Jurkat, Clone E6-1 (cell line): ENCODE measurements at regions not wholly inside any gene's neighbourhood (a gene's known extent, or its start where the extent isn't known, plus 50 kb on each side); places are given as distances from the start of the nearest gene placed in this dataset.
"Not testable (repeated sequence)": the region's sequence is repeated elsewhere in the genome, so short reads cannot be mapped to it uniquely, and the experiment has no call there.

Source experiments
- DNase-seq: peaks from one replicate; pipeline ENCODE4 v3.0.0-alpha.2; 2011; ENCODE audit warnings: low read depth, low spot score
- H3K4me3 ChIP-seq: 2 replicates; pipeline ENCODE4 v1.5.1; 2011; ENCODE audit warnings: mild to moderate bottlenecking, low read length, control low read depth, moderate library complexity

GRCh38 chr1:99361406-99361805 lies 97.1 kb downstream of the PLPPR4 start:
- H3K4me3 ChIP-seq, result no peak overlapping the region
- DNase-seq, result no peak

- DNase-seq, result no peak
- no peak overlapping the region for H3K4me3 ChIP-seq
These were observed 99.2 kb downstream of the PLPPR4 start for GRCh38 chr1:99363531-99363930.

GRCh38 chr1:99365141-99365540 lies 100.8 kb downstream of the PLPPR4 start:
- no peak for DNase-seq
- no peak overlapping the region for H3K4me3 ChIP-seq

DNA sequence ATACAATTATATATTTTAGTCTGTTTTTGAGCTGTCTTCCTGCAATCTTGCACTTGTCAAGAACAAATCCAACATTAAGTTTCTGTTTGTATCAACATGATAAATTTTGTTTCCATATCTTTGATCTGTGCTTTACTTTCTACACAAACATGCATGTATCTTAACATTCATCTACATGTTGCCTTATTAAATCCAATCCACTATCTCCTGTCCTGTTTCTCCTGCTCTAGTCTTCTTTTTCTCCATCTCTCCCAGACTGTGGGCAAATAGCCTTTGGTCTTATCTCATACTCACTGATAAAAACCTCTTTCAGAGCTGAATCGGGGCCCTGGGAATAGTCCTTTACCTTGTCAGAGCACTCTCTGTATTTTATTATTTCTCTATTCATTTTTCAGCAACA lies 101.3 kb downstream of the PLPPR4 start:
- no peak overlapping the region for H3K4me3 ChIP-seq
- no peak for DNase-seq

- H3K4me3 ChIP-seq, result no peak overlapping the region
- DNase-seq, result no peak
These were observed 104.9 kb downstream of the PLPPR4 start for GRCh38 chr1:99369154-99369553.

DNA sequence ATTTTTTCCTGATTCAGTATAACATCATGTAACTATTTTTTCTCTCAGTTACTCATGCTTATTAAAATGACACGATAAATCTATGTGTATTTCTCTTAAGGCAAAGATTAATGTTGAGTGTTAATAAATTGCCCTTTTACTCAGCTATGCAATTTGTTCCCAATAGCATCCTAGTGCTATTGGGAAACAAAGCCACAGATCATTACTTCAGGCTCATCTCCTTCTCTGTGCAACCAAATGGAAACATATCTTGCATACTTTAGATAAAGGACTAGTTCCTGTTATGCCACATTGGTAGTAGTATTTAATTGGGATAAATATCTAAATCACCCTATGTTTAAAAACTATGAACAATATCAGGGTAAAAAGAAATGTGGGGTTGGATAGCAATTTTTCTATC lies 106.2 kb downstream of the PLPPR4 start:
- H3K4me3 ChIP-seq, result no peak overlapping the region
- DNase-seq, result no peak

- no peak for DNase-seq
- H3K4me3 ChIP-seq, result no peak overlapping the region
These were observed 107.1 kb downstream of the PLPPR4 start for GRCh38 chr1:99371413-99371812.

DNA sequence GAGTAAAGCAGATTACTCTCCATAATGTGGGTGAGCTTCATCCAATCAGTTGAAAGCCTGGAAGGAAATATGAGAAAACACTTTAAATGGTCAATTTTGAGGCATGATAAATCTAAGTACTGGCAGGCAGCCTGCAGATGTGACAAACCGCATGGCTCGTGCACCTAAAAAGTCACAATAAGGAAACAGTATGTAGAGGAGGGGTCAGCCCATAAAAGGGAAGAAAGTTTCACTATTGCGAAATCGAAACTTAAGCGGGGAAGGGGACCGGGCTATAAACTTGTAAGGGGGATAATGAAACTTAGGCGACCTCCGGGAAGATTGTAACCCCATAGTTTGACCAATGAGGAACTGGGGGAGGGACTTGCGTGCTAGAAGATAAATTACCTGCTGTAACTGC lies 109.8 kb downstream of the PLPPR4 start:
- DNase-seq, result no peak
- no peak overlapping the region for H3K4me3 ChIP-seq

- DNase-seq, result not testable (repeated sequence)
These were observed 110.4 kb downstream of the PLPPR4 start for GRCh38 chr1:99374693-99375092.

DNA sequence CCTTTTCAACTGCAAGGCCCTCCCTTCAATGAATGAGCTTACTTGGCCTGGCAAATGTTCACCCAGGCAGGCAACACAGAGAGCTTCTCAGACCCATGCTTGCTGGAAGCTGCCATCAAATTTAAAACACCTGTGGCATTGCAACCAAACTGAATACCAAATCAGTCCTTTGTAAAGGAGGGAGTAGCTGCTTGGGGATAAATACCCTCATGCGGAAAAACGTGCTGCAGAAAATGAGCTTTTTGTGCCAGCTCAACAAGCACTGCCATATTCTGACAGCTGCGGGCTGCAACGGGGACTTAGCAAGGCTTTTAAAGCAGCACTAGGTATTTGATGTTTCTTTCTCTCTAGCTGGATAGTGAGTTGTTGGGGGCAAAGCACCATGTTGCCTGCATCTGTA lies 119.7 kb downstream of the PLPPR4 start:
- no peak for DNase-seq
- H3K4me3 ChIP-seq, result no peak overlapping the region

More at GRCh38 chr1:99374693-99375092, 110.4 kb downstream of the PLPPR4 start:
- not testable (repeated sequence) for H3K4me3 ChIP-seq

- DNase-seq, result no peak
- H3K4me3 ChIP-seq, result no peak overlapping the region
These were observed 121.6 kb downstream of the PLPPR4 start for GRCh38 chr1:99385852-99386251.

GRCh38 chr1:99396389-99396788 lies 132.1 kb downstream of the PLPPR4 start:
- H3K4me3 ChIP-seq, result no peak overlapping the region
- no peak for DNase-seq

GRCh38 chr1:99397029-99397428 lies 132.7 kb downstream of the PLPPR4 start:
- no peak for DNase-seq
- no peak overlapping the region for H3K4me3 ChIP-seq

GRCh38 chr1:99397863-99398262 lies 133.6 kb downstream of the PLPPR4 start:
- no peak overlapping the region for H3K4me3 ChIP-seq
- DNase-seq, result no peak

DNA sequence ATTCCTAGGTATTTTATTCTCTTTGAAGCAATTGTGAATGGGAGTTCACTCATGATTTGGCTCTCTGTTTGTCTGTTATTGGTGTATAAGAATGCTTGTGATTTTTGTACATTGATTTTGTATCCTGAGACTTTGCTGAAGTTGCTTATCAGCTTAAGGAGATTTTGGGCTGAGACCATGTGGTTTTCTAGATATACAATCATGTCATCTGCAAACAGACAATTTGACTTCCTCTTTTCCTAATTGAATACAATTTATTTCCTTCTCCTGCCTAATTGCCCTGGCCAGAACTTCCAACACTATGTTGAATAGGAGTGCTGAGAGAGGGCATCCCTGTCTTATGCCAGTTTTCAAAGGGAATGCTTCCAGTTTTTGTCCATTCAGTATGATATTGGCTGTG lies 137.3 kb downstream of the PLPPR4 start:
- not testable (repeated sequence) for DNase-seq, H3K4me3 ChIP-seq

- H3K4me3 ChIP-seq, DNase-seq: not testable (repeated sequence)
These were observed 140.1 kb downstream of the PLPPR4 start for GRCh38 chr1:99404399-99404798.

DNA sequence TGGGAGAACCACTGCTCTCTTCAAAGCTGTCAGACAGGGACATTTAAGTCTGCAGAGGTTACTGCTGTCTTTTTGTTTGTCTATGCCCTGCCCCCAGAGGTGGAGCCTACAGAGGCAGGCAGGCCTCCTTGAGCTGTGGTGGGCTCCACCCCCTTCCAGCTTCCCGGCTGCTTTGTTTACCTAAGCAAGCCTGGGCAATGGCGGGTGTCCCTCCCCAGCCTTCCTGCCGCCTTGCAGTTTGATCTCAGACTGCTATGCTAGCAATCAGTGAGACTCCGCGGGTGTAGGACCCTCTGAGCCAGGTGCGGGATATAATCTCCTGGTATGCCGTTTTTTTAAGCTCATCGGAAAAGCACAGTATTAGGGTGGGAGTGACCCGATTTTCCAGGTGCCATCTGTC lies 141.0 kb downstream of the PLPPR4 start:
- DNase-seq, H3K4me3 ChIP-seq: not testable (repeated sequence)

- no peak for DNase-seq
- H3K4me3 ChIP-seq, result no peak overlapping the region
These were observed 142.7 kb downstream of the PLPPR4 start for GRCh38 chr1:99407018-99407417.

GRCh38 chr1:99424087-99424486 lies 159.8 kb downstream of the PLPPR4 start:
- DNase-seq, result no peak

DNA sequence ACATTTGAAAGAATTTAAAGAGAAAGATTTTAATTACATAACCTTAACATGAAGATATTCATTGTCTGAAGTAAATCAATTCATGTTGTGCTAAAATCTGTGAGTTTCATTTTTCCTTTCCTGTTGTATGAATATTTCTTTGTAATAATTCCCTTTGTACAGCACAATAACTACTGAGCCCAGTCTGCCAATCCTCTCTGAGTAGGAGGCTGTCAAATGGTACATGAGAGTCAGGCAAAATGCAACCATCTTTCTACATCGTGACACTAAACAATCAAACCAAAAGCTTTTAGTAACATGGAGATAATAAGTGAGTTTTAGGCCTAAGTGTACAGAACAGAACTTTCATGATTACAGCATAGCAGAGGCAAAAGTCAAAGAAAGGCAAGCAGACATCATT lies 165.5 kb downstream of the PLPPR4 start:
- DNase-seq, result no peak
- H3K4me3 ChIP-seq, result no peak overlapping the region

More at GRCh38 chr1:99424087-99424486, 159.8 kb downstream of the PLPPR4 start:
- no peak overlapping the region for H3K4me3 ChIP-seq

DNA sequence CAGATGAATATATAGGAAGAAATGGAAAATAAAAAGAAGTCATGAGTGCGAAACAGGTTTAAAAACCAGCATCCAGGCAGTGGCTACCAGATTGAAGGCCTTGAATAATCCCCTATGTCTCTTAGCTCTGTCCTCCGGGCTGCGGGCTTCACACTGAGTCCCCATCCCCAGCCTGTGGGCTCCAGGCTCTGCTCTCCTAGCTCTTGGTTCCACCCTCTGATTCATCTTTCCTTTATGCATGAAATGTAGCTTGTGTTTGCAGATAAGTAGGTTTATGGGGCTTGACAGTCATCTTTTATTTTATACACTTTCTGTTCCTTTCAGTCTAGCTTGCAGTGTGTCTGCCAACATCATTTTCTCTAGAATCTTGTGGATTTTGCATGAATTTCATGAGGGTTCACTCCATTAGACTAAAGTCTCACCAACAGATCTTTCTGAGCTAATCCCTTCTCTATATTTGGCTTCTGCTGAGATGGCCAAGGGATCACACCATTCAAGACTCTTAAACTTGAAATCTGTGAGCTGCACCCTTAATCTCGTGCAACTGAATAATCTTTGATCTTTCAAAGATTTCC lies 174.5 kb downstream of the PLPPR4 start:
- no peak for DNase-seq

More for the DNA sequence above, 174.5 kb downstream of the PLPPR4 start:
- H3K4me3 ChIP-seq, result no peak overlapping the region
